Choroid plexus epithelial cell (primary cell): ENCODE measurements at regions not wholly inside any gene's neighbourhood (a gene's known extent, or its start where the extent isn't known, plus 50 kb on each side); places are given as distances from the start of the nearest gene placed in this dataset.

ENCODE experiments used
- DNase-seq: peaks from one replicate; pipeline ENCODE4 v3.0.0-alpha.2; 2010; ENCODE audit warnings: low read depth
- H3K4me3 ChIP-seq: 2 replicates; pipeline ENCODE4 v1.5.1; 2011; ENCODE audit warnings: low read depth, mild to moderate bottlenecking, control low read depth, low read length, moderate library complexity
- CTCF ChIP-seq: conservative IDR thresholded peaks from 2 replicates; pipeline ENCODE4 v1.5.1; 2011; ENCODE audit warnings: low read depth, mild to moderate bottlenecking, control low read depth, inconsistent platforms, low read length, moderate library complexity

GRCh38 chrX:23603501-23603900 is 63.8 kb upstream of the PRDX4 start:
- no peak overlapping the region for H3K4me3 ChIP-seq
- no peak for TF ChIP-seq CTCF
- DNase-seq: no peak

GRCh38 chrX:23610495-23610894 is 56.8 kb upstream of the PRDX4 start:
- H3K4me3 ChIP-seq: no peak overlapping the region
- no peak for DNase-seq

GRCh38 chrX:23612846-23613245 is 54.4 kb upstream of the PRDX4 start:
- no peak for TF ChIP-seq CTCF
- no peak overlapping the region for H3K4me3 ChIP-seq
- DNase-seq: no peak

More at GRCh38 chrX:23610495-23610894, 56.8 kb upstream of the PRDX4 start:
- no peak for TF ChIP-seq CTCF

- peak; percentile 53 for DNase-seq
- H3K4me3 ChIP-seq: no peak overlapping the region
Observed at GRCh38 chrX:23616361-23616760, 50.9 kb upstream of the PRDX4 start.

More at GRCh38 chrX:23616361-23616760, 50.9 kb upstream of the PRDX4 start:
- peak; percentile 64 for TF ChIP-seq CTCF
